Middle frontal gyrus (tissue), 1 donor: ENCODE measurements at regions not wholly inside any gene's neighbourhood (a gene's known extent, or its start where the extent isn't known, plus 50 kb on each side); places are given as distances from the start of the nearest gene placed in this dataset.

Experiments used
- DNase-seq: peaks from one replicate; pipeline ENCODE4 v3.0.0-alpha.2; 2015; ENCODE audit warnings: low spot score; ENCODE audit errors: extremely low spot score

DNA sequence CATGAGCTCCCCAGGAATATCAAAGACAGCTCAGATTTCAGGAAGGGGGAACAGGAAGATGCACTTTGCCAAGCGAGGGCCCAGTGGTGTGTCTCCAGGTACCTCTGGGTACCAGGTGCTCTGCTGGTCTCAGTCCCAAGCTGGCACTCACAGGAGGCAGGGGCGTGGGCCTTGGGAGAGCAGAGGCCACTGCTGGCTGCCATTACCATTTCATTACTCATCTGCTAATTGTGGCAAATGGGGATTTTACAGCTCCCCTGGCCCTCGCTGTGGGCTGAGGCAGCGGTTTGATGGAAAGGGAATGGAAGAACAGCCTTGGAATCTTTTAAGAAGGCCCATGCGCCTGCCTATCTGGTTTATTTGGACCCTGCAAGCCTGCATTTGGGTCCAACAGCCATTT is 192.0 kb upstream of the NAV2 start:
- no peak for DNase-seq

DNA sequence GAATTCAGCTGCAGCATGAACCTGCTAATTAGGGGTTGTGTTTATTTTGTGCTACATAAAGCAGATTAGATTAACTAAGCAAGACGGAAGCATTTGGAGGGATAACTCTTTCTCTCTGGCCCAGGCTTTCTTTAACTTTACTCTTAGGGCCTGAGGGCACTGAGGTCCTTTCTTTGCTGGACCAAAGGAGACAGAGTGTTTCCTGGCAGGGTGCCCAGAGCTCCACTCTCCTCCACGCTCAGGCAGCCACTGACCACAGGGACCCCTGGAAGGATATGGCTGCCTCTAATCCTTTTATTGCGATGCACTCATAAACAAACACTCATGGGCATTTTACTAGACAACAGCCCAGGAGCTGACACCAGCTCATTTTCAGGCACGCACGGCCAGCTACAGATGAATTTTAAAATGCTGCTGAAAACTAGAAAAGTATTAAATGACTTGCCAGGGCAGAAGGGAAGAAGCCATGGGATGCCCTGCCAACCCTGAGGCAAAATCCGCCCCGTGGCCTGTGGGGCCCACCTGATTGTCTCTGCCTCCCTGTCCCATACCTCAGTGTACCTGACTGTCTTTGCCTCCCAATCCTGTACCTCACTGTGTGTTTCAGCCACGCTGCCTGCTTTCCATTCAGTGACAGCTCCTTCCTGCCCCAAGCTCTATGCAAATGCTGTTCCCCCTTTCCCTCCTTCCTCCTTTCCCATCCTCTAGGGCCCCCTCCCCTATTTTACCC is 192.6 kb upstream of the NAV2 start:
- DNase-seq: no peak

DNA sequence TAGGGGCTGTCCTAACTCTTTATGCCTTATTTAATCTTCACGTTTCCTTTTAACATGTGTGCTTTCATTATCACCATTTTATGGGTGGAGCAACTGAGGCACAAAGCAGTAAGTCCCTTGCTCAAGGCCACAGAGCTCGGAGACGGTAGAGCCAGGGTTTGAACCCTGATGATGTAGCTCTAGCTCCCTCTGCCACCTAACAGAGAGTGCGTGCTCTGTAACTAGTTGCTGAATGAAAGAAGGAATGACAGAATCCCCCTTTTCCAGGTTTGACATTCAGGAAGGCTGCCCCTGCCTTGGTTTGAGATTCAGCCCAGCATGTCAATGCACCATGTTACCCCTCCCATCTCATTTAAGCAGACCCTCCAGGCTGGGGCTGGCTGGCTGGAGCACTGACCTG is 193.3 kb upstream of the NAV2 start:
- no peak for DNase-seq

DNA sequence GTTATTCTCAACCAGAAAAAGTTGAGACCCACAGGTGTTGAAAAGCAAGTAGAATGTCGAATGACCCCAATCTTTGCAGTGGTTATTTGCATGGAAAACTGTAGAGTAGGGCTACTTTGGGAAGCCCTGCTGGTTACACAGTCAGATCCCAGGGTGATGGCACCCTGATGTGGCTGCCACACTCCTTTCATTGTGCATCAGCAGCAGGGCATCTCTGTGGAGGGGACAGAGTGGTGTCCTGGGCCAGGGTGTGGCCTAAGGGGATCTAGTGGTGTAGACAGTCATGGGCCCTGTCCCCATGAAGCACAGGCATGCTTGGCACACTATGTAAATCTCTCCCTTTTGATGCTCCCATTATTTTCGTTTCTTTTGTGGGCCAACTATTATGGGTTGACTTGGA is 199.4 kb upstream of the NAV2 start:
- no peak for DNase-seq

DNA sequence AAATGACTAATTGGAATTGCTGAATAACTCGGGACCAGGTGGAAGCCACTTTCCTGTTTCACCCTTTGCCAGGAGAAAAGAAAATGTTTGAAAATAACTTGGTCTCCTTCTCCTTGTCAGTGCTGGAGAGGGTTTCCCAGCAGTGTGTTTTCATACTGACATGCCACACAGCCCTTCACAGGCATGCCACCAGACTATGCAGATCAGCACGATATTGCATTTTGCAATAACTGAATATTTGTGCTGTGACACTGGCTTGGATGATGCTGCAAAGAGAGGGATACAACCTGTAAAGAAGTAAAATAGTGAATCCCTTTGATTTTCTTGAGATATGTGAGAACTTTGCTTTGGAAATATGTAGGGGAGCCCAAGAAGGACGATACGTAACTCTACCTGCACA is 200.0 kb upstream of the NAV2 start:
- no peak for DNase-seq

DNA sequence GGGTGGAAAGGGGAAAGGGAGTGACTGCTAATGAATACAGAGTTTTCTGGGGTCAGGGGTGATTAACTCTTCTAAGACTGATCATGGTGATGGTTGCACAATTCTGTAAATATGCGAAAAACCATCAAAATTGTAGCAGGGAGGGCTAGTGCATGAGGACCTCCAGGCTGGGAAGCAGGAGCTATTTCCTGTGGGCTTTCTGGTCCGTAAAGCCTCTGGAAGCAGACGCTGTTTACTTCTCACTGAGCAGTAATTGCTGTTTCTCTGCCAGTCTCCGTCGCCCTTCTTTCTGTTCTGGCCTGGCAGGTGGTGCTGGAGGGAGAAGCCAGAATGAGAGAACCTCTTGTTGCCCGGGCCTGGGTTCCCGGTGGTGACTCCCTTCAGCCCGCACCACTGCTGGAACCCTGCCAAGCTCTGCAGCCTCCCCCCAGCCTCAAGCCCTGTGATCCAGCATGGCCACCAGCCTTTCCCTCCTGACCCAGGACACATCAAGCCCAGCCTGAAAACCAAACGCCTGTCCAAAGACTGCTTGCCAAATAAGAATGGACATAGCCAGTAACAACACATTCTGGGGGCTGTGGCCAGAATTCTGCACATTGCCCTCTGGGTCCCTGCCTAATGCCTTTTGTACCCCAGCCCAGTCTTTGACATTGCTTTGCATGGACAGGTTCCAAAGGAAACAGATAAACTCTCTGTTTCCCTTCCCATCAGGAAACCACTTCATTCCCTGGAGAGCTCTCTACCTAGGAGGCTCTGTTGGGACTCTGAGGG is 201.0 kb upstream of the NAV2 start:
- no peak for DNase-seq

DNA sequence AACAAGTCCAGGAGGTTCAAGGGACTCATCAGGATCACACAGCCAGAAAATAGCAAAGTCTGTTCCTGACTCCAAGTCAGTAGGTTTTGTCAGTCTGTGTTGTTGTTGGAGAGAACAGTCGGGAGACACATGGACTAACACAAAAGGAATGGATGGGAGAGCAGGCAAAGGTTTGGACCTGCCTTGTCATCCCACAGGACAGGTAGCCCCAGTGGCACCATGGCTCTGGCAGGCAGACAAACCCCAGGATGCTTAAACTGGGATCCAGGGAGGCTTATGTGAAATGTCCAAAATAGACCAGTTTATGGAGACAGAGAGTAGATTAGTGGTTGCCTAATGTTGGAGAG is 201.6 kb upstream of the NAV2 start:
- DNase-seq: no peak

DNA sequence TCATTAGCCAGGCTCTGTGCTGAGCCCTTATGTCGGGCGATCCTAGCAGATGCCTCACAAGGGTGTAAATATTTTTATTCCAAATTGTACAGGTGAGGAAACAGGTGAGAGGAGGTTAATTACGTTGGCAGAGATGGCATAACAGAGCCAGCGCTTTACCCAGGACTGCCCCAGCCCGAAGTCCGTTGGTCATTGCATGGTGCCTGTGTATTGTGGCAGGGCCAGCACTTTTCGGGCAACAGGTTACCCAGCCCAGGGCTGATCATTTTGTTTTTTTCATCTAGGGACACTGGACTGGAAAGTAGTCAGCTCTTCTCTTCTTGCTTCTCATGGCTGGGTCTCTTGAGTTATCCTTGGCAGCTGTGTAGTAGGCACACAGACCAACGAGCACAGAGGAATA is 202.2 kb upstream of the NAV2 start:
- DNase-seq: no peak

DNA sequence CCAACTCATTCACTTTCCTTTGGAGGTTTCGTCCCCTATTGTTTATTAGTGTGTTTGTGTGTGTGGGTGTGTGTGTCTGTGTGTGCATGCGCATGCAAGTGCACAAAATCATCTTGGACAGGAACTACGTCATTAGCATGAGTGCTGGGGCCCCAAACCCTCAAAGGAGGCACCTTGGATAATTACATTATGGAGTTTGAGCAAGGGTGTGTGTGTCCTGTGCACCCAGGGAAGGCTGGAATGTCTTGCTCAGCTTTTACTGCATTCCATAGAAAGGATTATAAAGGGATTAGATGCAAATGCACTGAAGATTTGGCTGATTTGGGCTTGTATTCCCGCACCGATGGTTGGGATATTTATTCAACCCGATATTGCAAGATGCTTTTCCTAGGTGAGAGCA is 203.4 kb upstream of the NAV2 start:
- no peak for DNase-seq

DNA sequence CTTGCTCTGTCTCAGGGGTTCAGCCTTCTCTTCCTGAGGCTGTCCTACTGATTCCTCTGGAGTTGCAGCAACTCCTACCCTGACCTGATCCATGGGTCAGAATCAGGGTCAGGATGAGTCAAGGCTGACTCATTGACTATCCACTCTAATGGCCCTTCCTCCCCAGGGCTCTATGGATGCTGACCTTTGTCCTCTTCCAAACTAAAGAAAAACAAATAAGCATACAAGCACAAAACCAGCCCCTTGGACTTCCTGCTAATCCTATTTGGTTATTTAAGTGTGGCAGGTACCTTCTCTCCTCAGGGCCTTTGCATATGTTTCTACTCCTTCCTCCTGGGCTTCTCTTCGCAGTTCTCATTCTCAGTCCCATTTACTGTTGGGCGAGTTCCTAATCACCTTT is 204.5 kb upstream of the NAV2 start:
- DNase-seq: no peak

DNA sequence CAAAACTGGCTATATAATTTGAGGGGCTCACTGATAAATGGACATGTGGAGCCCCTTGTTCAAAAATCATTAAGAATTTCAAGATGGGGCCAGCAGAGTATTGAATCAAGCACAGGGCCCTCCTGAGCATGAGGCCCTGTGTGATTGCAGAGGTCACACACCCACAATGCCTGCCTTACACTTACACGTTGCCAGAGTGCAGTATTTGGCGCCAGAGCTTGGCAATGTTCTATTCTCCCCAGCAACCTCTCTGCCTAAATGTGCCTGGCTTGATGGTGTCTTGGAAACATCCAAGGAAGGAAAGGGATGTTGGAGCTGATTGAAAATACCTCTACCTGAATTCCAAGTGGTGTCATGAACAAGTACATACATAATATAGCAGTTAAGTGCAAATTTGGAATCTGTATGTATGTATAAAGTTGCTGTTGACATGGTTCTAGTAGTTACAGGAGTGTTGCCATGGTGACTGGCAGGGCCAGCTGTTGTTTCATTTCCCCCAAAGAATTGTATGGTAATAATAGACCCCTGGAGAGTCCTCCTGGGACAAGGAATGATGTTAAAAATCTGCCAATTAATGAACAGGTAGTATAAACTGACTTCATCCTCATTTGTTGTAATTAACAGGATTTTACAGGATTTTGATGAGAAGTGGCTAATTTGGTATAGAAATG is 205.7 kb upstream of the NAV2 start:
- no peak for DNase-seq

DNA sequence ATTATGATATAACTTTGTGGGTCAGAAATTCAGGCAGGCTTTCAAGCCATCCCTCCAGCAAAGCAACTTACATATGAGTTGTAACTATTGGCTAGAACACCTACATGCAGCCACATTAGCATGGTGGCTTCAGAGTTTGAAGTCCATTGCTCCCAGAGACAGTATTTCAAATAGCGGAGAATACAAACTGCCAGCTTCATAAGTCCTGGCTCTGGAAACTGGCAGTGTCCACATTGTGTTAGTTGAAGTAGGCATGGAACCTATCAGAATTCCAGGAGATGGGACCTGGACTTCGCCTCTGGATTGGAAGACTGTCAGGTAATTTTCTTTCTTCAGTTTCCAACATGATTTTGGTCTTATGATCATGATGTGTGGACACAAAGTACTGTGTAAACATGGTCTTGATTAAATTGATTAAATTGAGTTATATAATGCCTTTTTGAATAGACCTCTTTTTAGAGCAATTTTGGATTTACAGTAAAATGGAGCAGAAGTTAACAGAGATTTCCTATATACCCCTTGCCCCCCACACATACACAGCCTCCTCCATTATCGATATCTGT is 209.9 kb upstream of the NAV2 start:
- DNase-seq: no peak

DNA sequence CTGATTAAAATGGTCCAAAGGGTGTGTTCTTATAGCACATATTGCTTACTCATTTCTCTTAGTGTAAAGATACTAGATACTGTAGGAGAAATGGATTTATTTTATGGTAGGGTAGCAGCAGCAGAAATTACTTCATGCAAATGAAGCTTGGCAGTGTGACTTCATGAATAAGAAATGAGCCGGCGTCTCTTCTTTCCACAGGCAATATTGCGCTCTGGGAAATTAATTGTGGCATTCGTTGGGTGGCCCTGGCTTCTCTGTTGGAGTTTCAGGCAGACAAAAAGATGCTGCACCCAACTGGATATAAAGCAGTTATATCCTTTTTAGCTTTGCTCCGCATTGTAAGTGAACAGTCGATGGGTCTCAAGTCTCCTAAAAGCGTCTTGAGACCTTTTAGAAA is 211.0 kb upstream of the NAV2 start:
- DNase-seq: no peak

DNA sequence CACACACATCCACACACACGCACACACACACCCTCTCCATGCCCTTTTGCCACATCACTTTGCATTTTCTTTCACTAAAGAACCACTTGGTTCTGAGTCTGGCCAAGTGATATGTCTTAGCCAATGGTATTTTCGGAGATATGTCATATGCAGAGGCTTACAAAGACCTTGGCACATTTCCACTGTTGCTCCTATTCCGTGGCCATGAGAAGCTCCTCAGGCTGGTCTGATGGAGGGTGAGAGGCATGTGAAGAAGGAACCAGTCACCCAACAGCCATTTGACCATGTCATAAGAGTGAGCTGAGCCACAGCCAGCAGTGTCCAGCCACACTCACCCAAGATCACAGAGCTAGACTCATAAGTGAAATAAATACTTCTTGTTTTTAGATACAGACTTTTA is 212.6 kb upstream of the NAV2 start:
- DNase-seq: no peak

DNA sequence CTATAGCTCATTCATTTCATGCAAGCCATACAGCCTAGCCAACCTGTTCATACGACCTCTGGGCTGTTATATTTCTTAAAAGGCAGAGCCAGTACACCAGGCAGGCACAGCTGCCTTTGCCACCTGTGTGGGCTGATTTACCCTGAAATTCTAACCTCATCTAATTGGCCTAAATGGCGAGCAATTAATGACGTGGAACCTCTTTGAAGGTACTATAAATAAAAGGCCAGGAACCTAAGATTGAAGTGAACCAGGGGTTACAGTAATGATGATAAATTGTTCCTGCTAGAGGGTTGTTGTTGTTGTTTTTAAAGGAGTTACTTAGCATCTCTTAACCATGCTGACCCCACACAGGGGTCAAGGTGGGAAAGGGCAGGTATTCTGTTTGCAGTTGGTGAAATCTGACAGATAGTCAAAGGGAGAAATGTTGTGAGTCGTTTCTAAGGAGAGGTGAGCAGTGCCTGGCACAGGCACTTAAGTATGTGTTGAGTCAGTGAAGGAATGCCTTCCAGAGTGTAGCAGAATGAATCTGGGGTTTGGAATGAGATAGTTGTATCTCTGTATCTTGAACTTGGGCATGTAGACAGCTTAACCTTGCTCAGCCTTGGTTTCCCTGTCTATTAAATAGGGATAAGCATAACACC is 213.5 kb upstream of the NAV2 start:
- no peak for DNase-seq

DNA sequence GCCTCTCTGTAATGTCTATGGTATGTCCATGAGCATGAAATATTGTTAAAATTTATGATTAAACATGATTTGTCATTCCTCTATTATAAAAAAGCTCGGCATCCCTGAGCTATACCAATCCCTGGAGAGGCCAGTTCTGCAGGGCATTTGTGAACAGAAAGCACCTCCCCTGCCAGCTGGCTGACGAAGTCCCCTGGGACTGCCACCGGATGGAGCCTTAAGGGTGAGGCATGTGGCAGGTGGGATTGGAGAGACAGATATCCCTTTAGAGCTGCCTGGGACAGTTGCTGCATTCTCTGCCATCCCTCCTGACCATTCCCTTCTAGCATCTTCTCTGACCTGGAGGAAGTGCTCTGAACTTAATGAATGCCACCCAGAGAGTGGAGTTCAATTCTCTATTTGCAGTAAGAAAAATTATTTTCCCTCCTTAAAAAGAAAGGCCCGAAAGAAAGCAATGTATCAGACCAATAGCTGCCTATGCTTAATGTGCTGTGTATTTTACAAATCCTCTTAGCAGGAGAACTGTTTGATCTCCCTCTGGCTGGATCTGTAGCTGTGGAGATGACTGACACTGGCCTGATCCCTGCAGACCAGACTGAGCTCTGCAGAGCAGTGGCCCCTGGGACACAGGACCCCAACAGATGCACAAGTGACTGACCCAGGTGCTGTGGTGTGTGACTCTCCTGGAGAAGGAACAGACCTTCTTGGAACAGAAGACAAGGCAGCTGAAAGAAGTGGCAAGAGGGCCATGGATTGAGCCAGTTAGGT is 219.0 kb upstream of the NAV2 start:
- DNase-seq: no peak

DNA sequence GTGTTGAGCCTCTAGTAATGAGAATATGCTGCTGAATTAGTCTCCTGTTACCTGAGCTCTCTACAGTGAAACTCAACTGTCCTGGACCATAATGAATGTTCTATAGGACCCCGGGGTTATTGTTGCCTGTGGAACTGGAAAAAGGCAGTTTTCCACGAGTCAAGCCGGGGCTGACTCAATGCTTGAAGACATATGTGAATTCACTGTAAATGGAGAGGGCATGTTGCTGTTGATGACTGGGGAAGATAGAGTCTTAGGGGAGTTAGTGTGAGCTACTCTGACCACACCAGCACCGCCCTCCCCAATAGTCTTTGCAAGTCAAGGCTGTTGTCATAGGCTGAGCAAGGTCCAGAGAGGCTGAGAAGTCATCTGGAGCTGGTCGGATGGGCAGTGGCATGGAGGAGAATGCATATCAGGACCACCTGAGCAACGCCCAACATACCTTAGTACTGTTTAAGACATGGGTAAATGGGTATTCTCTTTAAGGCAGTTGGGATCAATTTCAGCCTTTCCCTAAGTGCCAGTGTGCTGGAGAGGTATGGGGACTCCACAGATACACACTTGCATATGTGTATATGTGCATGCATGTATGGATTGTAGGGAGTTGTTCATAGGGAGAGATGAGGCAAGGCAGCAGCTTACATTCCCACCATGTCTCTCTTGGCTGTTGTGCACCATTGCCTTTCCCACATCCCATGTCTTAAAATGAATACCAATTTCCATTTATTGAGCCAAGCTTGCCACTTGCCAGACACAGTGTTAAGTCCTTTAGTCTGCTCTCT is 230.1 kb upstream of the NAV2 start:
- DNase-seq: no peak

DNA sequence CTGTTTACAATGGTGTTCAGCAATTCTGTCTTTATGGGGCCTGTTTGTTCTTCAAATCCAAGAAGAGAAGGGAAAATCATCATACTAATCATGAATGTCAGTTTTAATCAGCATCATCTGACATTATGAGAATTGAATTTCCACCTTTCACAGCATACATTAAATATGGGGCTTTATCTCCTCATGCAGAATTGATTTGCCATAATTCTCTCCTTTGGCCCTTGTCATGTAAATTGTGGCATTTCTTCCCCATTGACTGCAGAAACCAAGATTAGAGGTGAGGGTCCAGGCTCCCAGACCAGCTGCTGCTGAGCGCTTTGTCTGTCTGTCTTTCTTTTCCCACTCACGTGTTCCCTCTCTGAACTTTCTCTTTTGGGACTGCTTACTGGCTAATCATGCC is 232.1 kb upstream of the NAV2 start:
- DNase-seq: no peak

DNA sequence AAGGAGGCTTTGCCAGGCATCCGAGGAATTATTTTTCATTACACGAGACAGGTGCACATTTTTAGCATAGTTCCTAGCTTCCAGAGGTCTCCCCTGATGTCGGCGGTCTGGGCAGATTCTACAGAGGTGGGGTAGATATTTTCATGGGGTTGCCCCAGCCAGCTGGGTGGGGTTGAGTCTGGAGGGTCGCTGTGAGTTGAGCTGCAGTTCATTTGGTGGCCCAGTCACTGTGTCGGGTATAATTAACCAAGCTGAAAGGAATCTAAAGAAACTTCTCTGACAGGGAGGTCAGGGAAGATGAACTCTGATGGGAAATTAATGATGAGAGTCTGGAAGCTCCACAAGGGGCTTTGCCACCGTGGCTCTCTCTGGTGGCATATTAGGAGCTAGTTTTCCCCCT is 233.7 kb upstream of the NAV2 start:
- DNase-seq: no peak

DNA sequence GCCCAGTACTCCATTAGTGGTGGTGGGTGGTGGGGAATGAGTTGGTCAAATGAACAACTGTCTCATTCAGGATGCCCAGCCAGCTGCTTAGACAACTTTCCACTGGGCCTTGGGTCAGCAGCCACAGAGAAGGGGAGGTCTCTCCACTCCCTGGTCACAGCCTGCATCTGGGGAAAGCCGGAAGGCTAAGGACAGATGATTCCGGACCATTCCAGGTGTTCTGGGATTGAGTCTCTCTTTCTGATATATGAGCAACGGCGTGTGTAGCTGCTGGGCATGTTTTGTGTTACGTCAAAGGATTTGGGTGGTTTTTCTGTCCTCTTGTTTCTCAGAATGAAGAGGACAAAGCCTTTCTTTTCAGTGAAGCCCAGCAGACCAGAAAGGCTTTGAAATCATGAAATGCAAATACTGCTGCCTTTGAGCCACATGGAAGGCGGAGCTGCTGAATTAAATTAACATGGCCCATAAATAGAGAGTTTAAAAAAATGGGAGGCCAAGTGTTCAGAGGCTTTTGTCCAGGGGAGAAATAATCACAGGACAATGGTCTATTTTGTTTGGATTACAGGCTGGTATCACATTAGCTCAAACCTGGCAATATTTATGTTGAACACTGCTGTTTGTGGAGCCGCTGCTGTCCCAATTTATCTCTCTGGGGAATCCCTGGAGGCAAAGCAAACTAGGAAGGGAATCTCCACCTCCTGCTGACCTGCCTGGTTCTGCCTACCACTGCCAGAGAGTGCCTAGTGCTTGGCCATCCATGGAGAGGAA is 234.4 kb upstream of the E2F8 start:
- peak; percentile 23 for DNase-seq
